GM12878 (cell line): ENCODE measurements at regions not wholly inside any gene's neighbourhood (a gene's known extent, or its start where the extent isn't known, plus 50 kb on each side); places are given as distances from the start of the nearest gene placed in this dataset.

ENCODE experiments used
- ATAC-seq: fragments of 200-7000 bp; cut with Tn5 transposase; 3 replicates; pipeline ENCODE4 v1.9.1; 2020; ENCODE audit warnings: mild to moderate bottlenecking, moderate library complexity
- BruUV-seq: library from RNA; stranded (reverse); fragments of 400-500 nt; replicated peaks from 2 replicates; lab custom pipeline; 2021; lab: Mats Ljungman, UMichigan
- CTCF ChIA-PET: fragments of 300-600 bp; sonication (Branson Sonifier 250); formaldehyde crosslinking; extraction: SDS; loops from one replicate; lab custom pipeline; 2021; ENCODE audit warnings: inconsistent platforms; lab: Yijun Ruan, JAX
- POLR2A ChIA-PET: fragments of 350-600 bp; formaldehyde crosslinking; extraction: SDS; loops from one replicate; lab custom pipeline; 2021; ENCODE audit warnings: inconsistent platforms; lab: Charles Lee
- RAD21 ChIA-PET: fragments of 300-600 bp; sonication (Branson Sonifier 250); formaldehyde crosslinking; loops from one replicate; lab custom pipeline; 2023; ENCODE audit warnings: antibody characterized with exemption; ENCODE audit not compliant: unreplicated experiment; lab: Charles Lee
- SMC1A ChIA-PET: fragments of 300-600 bp; sonication (Branson Sonifier 250); formaldehyde crosslinking; loops from one replicate; lab custom pipeline; 2023; ENCODE audit not compliant: unreplicated experiment, uncharacterized antibody; lab: Charles Lee
- DNase-seq: peaks from one replicate; pipeline ENCODE4 v3.0.0-alpha.2; 2011; ENCODE audit warnings: low read depth, low spot score
- FAIRE-seq: peaks from 3 replicates; lab custom pipeline; 2011; peaks lifted over from hg19 to GRCh38; lab: Jason Lieb, UNC
- H2AFZ ChIP-seq: 2 replicates; pipeline ENCODE4 v1.6.0; 2011; ENCODE audit warnings: low read depth, low read length, control low read depth; ENCODE audit not compliant: control insufficient read depth
- H3K27ac ChIP-seq: 2 replicates; pipeline ENCODE4 v1.5.1; 2011; ENCODE audit warnings: control low read depth; ENCODE audit not compliant: control insufficient read depth, insufficient read depth
- H3K27me3 ChIP-seq, 2 experiments: replicated peaks in 1 of 2; 2 replicates each; pipeline versions ENCODE4 v1.6.0 to v1.6.1; 2011; ENCODE audit warnings: low read length in 1 of 2; ENCODE audit not compliant: control insufficient read depth in 2 of 2, insufficient read depth in 2 of 2
- H3K36me3 ChIP-seq, 2 experiments: 2 replicates each; pipeline ENCODE4 v1.5.1; 2011; ENCODE audit warnings: low read length in 1 of 2; ENCODE audit not compliant: control insufficient read depth in 2 of 2, insufficient read depth in 2 of 2
- H3K4me1 ChIP-seq: 2 replicates; pipeline ENCODE4 v1.6.1; 2011; ENCODE audit warnings: mild to moderate bottlenecking, low read length, moderate library complexity, mixed read lengths; ENCODE audit not compliant: control insufficient read depth, insufficient read depth
- H3K4me2 ChIP-seq: 2 replicates; pipeline ENCODE4 v1.6.0; 2011; ENCODE audit warnings: control low read depth; ENCODE audit not compliant: control insufficient read depth, insufficient read depth
- H3K4me3 ChIP-seq: fragments of 200-600 bp; sonication (generic); 2 replicates; pipeline ENCODE4 v1.5.1; 2016
- H3K79me2 ChIP-seq: 2 replicates; pipeline ENCODE4 v1.6.0; 2011; ENCODE audit warnings: low read length; ENCODE audit not compliant: control insufficient read depth, insufficient read depth
- H3K9ac ChIP-seq: 2 replicates; pipeline ENCODE4 v1.8.0; 2011; ENCODE audit warnings: low read length, control low read depth, mixed read lengths; ENCODE audit not compliant: control insufficient read depth, insufficient read depth
- H3K9me3 ChIP-seq: replicated peaks from 3 replicates; pipeline ENCODE4 v1.5.1; 2011; ENCODE audit warnings: mild to moderate bottlenecking, low read length; ENCODE audit not compliant: control insufficient read depth, insufficient read depth
- H4K20me1 ChIP-seq: 2 replicates; pipeline ENCODE4 v1.6.0; 2011; ENCODE audit not compliant: control insufficient read depth, insufficient read depth
- BHLHE40 ChIP-seq, 2 experiments: fragments of 450-650 bp in 1 of 2; IDR thresholded peaks; 2 replicates each; pipeline ENCODE4 v1.6.1; 2011 to 2017; ENCODE audit warnings: low read depth in 2 of 2, borderline replicate concordance in 1 of 2, improper control_type of control experiment in 1 of 2, low read length in 1 of 2, mild to moderate bottlenecking in 1 of 2
- CBX5 ChIP-seq: sonication (generic); IDR thresholded peaks from 2 replicates; pipeline ENCODE4 v1.6.1; 2016; ENCODE audit warnings: low read depth, moderate library complexity, mild to moderate bottlenecking, inconsistent platforms
- CREB1 ChIP-seq: IDR thresholded peaks from 2 replicates; pipeline ENCODE4 v1.6.1; 2012; ENCODE audit warnings: low read depth, mild to moderate bottlenecking, inconsistent platforms
- GATAD2B ChIP-seq: fragments of 450-650 bp; conservative IDR thresholded peaks from 2 replicates; pipeline ENCODE4 v1.6.1; 2017; ENCODE audit warnings: low read depth, mild to moderate bottlenecking, moderate library complexity
- NR2C1 ChIP-seq: fragments of 450-650 bp; IDR thresholded peaks from 2 replicates; pipeline ENCODE4 v1.6.1; 2017; ENCODE audit warnings: antibody characterized with exemption, mild to moderate bottlenecking, moderate library complexity
- PML ChIP-seq: IDR thresholded peaks from 2 replicates; pipeline ENCODE4 v1.6.1; 2012; ENCODE audit warnings: low read length, inconsistent platforms
- TBL1XR1 ChIP-seq: IDR thresholded peaks from 2 replicates; pipeline ENCODE4 v1.6.1; 2012; ENCODE audit warnings: low read depth, low read length, improper control_type of control experiment
- WGBS: methylation state at CpG from one replicate; pipeline ENCODE4 v1.1.6; 2016; ENCODE audit warnings: low lambda C conversion rate; ENCODE audit not compliant: insufficient replicate concordance, insufficient coverage; ENCODE audit errors: missing lambda C conversion rate; 5-methylcytosine and 5-hydroxymethylcytosine counted together
- in situ Hi-C: fragments of 300-500 bp; cut with MboI; formaldehyde crosslinking; loops from 9 replicates; pipeline ENCODE4 v1.14.3; 2018; ENCODE audit warnings: mixed read lengths
- intact Hi-C: fragments of 100-400 bp; cut with micrococcal nuclease; formaldehyde crosslinking; loops from one replicate; pipeline ENCODE4 v1.14.2; 2022; ENCODE audit not compliant: unreplicated experiment
- TF ChIP-seq, protein P1 (sequence below): IDR thresholded peaks from 2 replicates; pipeline ENCODE4 v1.6.1; 2011; ENCODE audit warnings: borderline replicate concordance, low read depth, mild to moderate bottlenecking, moderate library complexity, mixed read lengths, low read length; ENCODE audit not compliant: insufficient read depth; ENCODE audit errors: extremely low read length
- TF ChIP-seq, protein P2 (sequence below): fragments of 450-650 bp; IDR thresholded peaks from 2 replicates; pipeline ENCODE4 v1.6.1; 2017; ENCODE audit warnings: mild to moderate bottlenecking, moderate library complexity
- TF ChIP-seq, protein P3 (sequence below): fragments of 450-650 bp; IDR thresholded peaks from 2 replicates; pipeline ENCODE4 v1.6.1; 2018; ENCODE audit warnings: mild to moderate bottlenecking, low read depth, moderate library complexity; ENCODE audit not compliant: partially characterized antibody

GRCh38 chr18:67376372-67376771, 140.1 kb downstream of the DSEL start (continued):
- TF ChIP-seq GATAD2B, result no peak
- no peak for TF ChIP-seq CBX5
- TF ChIP-seq, protein P1, sequence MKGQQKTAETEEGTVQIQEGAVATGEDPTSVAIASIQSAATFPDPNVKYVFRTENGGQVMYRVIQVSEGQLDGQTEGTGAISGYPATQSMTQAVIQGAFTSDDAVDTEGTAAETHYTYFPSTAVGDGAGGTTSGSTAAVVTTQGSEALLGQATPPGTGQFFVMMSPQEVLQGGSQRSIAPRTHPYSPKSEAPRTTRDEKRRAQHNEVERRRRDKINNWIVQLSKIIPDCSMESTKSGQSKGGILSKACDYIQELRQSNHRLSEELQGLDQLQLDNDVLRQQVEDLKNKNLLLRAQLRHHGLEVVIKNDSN, result no peak

GRCh38 chr18:67373636-67374035, 142.9 kb downstream of the DSEL start:
- H3K36me3 ChIP-seq, result no peaks in the 10 kb centered on the region
- no peaks in the 10 kb centered on the region for H3K4me1 ChIP-seq
- H3K4me3 ChIP-seq, result no peak overlapping the region
- H3K4me2 ChIP-seq, result no peak overlapping the region
- H3K9ac ChIP-seq, result no peak overlapping the region
- no peaks in the 10 kb centered on the region for H3K27me3 ChIP-seq
- no peaks in the 10 kb centered on the region for H3K79me2 ChIP-seq
- no peaks in the 10 kb centered on the region for H4K20me1 ChIP-seq
- CTCF ChIA-PET, result no interaction called here
- POLR2A ChIA-PET, result no interaction called here
- FAIRE-seq (no peak), DNase-seq (no peak), ATAC-seq (no peak)
- no peak overlapping the region for H2AFZ ChIP-seq
- in situ Hi-C loops (no loop called here), intact Hi-C loops (no loop called here)
- no peaks in the 10 kb centered on the region for H3K9me3 ChIP-seq
- 44% methylated on average over 2 of the region's 2 CpGs for WGBS
- RAD21 ChIA-PET, result no interaction called here
- no peak overlapping the region for H3K27ac ChIP-seq
- BruUV-seq, result no TSS peak
- SMC1A ChIA-PET, result no interaction called here
- TF ChIP-seq BHLHE40 (IDR thresholded peaks at IDR 0.05; ENCODE audit: borderline replicate concordance in 1 of 2, low read depth in 2 of 2, low read length in 1 of 2), result no peak
- TF ChIP-seq NR2C1, result no peak
- TF ChIP-seq, protein P1, result no peak
- no peak for TF ChIP-seq TBL1XR1
- no peak for TF ChIP-seq CREB1
- TF ChIP-seq, protein P2, sequence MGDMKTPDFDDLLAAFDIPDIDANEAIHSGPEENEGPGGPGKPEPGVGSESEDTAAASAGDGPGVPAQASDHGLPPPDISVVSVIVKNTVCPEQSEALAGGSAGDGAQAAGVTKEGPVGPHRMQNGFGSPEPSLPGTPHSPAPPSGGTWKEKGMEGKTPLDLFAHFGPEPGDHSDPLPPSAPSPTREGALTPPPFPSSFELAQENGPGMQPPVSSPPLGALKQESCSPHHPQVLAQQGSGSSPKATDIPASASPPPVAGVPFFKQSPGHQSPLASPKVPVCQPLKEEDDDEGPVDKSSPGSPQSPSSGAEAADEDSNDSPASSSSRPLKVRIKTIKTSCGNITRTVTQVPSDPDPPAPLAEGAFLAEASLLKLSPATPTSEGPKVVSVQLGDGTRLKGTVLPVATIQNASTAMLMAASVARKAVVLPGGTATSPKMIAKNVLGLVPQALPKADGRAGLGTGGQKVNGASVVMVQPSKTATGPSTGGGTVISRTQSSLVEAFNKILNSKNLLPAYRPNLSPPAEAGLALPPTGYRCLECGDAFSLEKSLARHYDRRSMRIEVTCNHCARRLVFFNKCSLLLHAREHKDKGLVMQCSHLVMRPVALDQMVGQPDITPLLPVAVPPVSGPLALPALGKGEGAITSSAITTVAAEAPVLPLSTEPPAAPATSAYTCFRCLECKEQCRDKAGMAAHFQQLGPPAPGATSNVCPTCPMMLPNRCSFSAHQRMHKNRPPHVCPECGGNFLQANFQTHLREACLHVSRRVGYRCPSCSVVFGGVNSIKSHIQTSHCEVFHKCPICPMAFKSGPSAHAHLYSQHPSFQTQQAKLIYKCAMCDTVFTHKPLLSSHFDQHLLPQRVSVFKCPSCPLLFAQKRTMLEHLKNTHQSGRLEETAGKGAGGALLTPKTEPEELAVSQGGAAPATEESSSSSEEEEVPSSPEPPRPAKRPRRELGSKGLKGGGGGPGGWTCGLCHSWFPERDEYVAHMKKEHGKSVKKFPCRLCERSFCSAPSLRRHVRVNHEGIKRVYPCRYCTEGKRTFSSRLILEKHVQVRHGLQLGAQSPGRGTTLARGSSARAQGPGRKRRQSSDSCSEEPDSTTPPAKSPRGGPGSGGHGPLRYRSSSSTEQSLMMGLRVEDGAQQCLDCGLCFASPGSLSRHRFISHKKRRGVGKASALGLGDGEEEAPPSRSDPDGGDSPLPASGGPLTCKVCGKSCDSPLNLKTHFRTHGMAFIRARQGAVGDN, result no peak
- TF ChIP-seq, protein P3, sequence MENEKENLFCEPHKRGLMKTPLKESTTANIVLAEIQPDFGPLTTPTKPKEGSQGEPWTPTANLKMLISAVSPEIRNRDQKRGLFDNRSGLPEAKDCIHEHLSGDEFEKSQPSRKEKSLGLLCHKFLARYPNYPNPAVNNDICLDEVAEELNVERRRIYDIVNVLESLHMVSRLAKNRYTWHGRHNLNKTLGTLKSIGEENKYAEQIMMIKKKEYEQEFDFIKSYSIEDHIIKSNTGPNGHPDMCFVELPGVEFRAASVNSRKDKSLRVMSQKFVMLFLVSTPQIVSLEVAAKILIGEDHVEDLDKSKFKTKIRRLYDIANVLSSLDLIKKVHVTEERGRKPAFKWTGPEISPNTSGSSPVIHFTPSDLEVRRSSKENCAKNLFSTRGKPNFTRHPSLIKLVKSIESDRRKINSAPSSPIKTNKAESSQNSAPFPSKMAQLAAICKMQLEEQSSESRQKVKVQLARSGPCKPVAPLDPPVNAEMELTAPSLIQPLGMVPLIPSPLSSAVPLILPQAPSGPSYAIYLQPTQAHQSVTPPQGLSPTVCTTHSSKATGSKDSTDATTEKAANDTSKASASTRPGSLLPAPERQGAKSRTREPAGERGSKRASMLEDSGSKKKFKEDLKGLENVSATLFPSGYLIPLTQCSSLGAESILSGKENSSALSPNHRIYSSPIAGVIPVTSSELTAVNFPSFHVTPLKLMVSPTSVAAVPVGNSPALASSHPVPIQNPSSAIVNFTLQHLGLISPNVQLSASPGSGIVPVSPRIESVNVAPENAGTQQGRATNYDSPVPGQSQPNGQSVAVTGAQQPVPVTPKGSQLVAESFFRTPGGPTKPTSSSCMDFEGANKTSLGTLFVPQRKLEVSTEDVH, result no peak
- no peak for TF ChIP-seq PML
